Keratinocyte (primary cell): ENCODE measurements at regions not wholly inside any gene's neighbourhood (a gene's known extent, or its start where the extent isn't known, plus 50 kb on each side); places are given as distances from the start of the nearest gene placed in this dataset.

Experiments used
- DNase-seq: peaks from one replicate; pipeline ENCODE4 v3.0.0-alpha.2; 2011; ENCODE audit warnings: low read depth, missing footprints, low spot score
- FAIRE-seq: peaks from 2 replicates; lab custom pipeline; 2011; peaks lifted over from hg19 to GRCh38; lab: Jason Lieb, UNC
- H2AFZ ChIP-seq: 2 replicates; pipeline ENCODE4 v1.6.0; 2012; ENCODE audit warnings: low read length, control low read depth, inconsistent platforms; ENCODE audit not compliant: control insufficient read depth
- H3K27ac ChIP-seq: 2 replicates; pipeline ENCODE4 v1.5.1; 2011; ENCODE audit warnings: low read length; ENCODE audit not compliant: control insufficient read depth, insufficient read depth
- H3K27me3 ChIP-seq: 3 replicates; pipeline ENCODE4 v1.6.0; 2011; ENCODE audit warnings: low read length; ENCODE audit not compliant: control insufficient read depth, insufficient read depth; ENCODE audit errors: extremely low read depth
- H3K36me3 ChIP-seq, 2 experiments: 2 replicates in 1 of 2; 3 replicates in 1 of 2; pipeline ENCODE4 v1.5.1; 2011; ENCODE audit warnings: low read length in 2 of 2, mild to moderate bottlenecking in 1 of 2; ENCODE audit not compliant: control insufficient read depth in 2 of 2, insufficient read depth in 2 of 2; ENCODE audit errors: extremely low read depth in 1 of 2
- H3K4me1 ChIP-seq: 3 replicates; pipeline ENCODE4 v1.5.1; 2011; ENCODE audit warnings: low read length; ENCODE audit not compliant: control insufficient read depth, insufficient read depth; ENCODE audit errors: extremely low read depth
- H3K4me2 ChIP-seq: 3 replicates; pipeline ENCODE4 v1.6.0; 2011; ENCODE audit warnings: low read depth, low read length; ENCODE audit not compliant: control insufficient read depth, insufficient read depth; ENCODE audit errors: extremely low read depth
- H3K4me3 ChIP-seq, 3 experiments: fragments of 200-600 bp in 1 of 3; sonication (generic) in 1 of 3; 2 replicates in 2 of 3; 3 replicates in 1 of 3; pipeline ENCODE4 v1.5.1; 2011 to 2016; ENCODE audit warnings: low read length in 3 of 3, mild to moderate bottlenecking in 3 of 3, control low read depth in 2 of 3, inconsistent platforms in 1 of 3, low read depth in 1 of 3, mixed read lengths in 1 of 3, mixed run types in 1 of 3, moderate library complexity in 1 of 3; ENCODE audit not compliant: control insufficient read depth in 2 of 3, insufficient read depth in 2 of 3; ENCODE audit errors: extremely low read depth in 1 of 3
- H3K79me2 ChIP-seq: 2 replicates; pipeline ENCODE4 v1.6.0; 2012; ENCODE audit warnings: low read length; ENCODE audit not compliant: control insufficient read depth, insufficient read depth
- H3K9ac ChIP-seq: 3 replicates; pipeline ENCODE4 v1.6.0; 2011; ENCODE audit warnings: low read length; ENCODE audit not compliant: control insufficient read depth, insufficient read depth; ENCODE audit errors: extremely low read depth
- H3K9me1 ChIP-seq: 3 replicates; pipeline ENCODE4 v1.6.0; 2011; ENCODE audit warnings: low read length; ENCODE audit not compliant: control insufficient read depth, insufficient read depth; ENCODE audit errors: extremely low read depth
- H3K9me3 ChIP-seq: 2 replicates; pipeline ENCODE4 v1.5.1; 2012; ENCODE audit warnings: low read depth, low read length; ENCODE audit not compliant: control insufficient read depth
- H4K20me1 ChIP-seq: 3 replicates; pipeline ENCODE4 v1.6.0; 2011; ENCODE audit warnings: low read length; ENCODE audit not compliant: control insufficient read depth, insufficient read depth; ENCODE audit errors: extremely low read depth
- EZH2 ChIP-seq: IDR thresholded peaks from one replicate; pipeline ENCODE4 v1.6.1; 2012; ENCODE audit warnings: inconsistent platforms, mild to moderate bottlenecking, low read length, moderate library complexity
- dilution Hi-C: fragments of 300-500 bp; cut with MboI; formaldehyde crosslinking; loops from one replicate; pipeline ENCODE4 v1.7.0; 2020; ENCODE audit warnings: low sequenced_read_pairs; ENCODE audit not compliant: extremely low pct_ligation_motif_present
- TF ChIP-seq, protein P1 (sequence below), 3 experiments: IDR thresholded peaks in 1 of 3; conservative IDR thresholded peaks in 1 of 3; optimal IDR thresholded peaks in 1 of 3; 2 replicates in 2 of 3; 3 replicates in 1 of 3; pipeline versions ENCODE3 to v1.5.1; 2011; ENCODE audit warnings: low read length in 3 of 3, mild to moderate bottlenecking in 3 of 3, moderate library complexity in 2 of 3, control low read depth in 1 of 3, inconsistent platforms in 1 of 3; ENCODE audit not compliant: insufficient read depth in 2 of 3; ENCODE audit errors: extremely low read depth in 1 of 3

DNA sequence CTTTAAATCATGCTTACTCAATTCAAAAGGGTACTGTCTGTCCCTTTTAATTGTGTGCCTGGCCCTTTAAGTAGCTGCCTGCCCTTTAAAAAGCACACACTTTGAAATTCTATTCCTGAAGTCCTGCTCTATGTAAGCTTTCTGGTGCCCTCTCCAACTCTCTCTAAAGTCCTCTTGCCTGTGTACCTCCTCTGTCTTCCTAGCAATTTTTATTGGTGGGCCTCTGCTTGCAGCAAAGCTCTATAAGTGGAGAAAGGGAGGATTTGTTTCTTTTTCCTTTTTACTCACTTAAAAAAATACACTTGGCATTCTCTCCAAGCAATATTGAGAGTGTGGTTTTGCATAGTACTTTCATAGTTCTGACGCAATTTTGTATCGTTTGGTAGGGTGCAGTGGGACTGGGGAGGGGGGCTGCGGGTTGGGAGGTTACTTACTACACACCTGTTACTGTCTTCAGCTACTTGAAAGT, 135.4 kb downstream of the LMO4 start:
- FAIRE-seq: no peak
- dilution Hi-C loops: no loop called here
- Histone ChIP-seq H3K36me3 (no peaks in the 10 kb centered on the region), H3K27ac (no peak overlapping the region), H3K4me1 (no peaks in the 10 kb centered on the region), H3K79me2 (no peaks in the 10 kb centered on the region), H3K4me3 (no peak overlapping the region), H2AFZ (no peak overlapping the region), H3K4me2 (no peak overlapping the region), H3K9me1 (no peaks in the 10 kb centered on the region), H3K9ac (no peak overlapping the region), H3K27me3 (no peaks in the 10 kb centered on the region), H4K20me1 (no peaks in the 10 kb centered on the region), H3K9me3 (no peaks in the 10 kb centered on the region)
- TF ChIP-seq EZH2: no peak
- TF ChIP-seq, protein P1, sequence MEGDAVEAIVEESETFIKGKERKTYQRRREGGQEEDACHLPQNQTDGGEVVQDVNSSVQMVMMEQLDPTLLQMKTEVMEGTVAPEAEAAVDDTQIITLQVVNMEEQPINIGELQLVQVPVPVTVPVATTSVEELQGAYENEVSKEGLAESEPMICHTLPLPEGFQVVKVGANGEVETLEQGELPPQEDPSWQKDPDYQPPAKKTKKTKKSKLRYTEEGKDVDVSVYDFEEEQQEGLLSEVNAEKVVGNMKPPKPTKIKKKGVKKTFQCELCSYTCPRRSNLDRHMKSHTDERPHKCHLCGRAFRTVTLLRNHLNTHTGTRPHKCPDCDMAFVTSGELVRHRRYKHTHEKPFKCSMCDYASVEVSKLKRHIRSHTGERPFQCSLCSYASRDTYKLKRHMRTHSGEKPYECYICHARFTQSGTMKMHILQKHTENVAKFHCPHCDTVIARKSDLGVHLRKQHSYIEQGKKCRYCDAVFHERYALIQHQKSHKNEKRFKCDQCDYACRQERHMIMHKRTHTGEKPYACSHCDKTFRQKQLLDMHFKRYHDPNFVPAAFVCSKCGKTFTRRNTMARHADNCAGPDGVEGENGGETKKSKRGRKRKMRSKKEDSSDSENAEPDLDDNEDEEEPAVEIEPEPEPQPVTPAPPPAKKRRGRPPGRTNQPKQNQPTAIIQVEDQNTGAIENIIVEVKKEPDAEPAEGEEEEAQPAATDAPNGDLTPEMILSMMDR (optimal IDR thresholded peaks at IDR 0.05 in 1 of 3, IDR thresholded peaks at IDR 0.05 in 1 of 3, conservative IDR thresholded peaks at IDR 0.05 in 1 of 3; ENCODE audit: extremely low read depth in 1 of 3, insufficient read depth in 2 of 3, low read length in 3 of 3): no peak
- DNase-seq: no peak

DNA sequence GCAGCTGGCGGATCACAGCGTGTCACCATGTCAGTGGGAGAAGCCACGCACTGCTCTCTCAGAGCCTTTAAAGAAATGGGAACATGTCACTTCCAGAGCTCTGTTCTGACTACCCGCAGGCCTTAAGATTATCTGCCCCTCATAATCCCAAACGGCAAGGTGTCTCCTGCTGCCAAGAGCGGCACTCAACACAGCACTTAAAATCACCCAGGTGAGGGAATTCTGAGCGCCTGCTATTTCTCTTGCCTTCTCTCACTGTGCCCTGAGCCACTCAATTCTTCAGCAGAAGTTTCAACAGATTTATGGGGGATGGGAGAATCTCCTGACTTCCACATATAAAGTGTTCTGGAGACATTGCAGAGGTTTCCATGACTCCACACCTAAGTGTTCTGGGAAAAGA, 137.9 kb downstream of the LMO4 start:
- no peaks in the 10 kb centered on the region for H4K20me1 ChIP-seq
- DNase-seq: no peak
- no peak overlapping the region for H3K4me2 ChIP-seq
- H3K36me3 ChIP-seq: no peaks in the 10 kb centered on the region
- TF ChIP-seq, protein P1 (optimal IDR thresholded peaks at IDR 0.05 in 1 of 3, IDR thresholded peaks at IDR 0.05 in 1 of 3, conservative IDR thresholded peaks at IDR 0.05 in 1 of 3; ENCODE audit: extremely low read depth in 1 of 3, insufficient read depth in 2 of 3, low read length in 3 of 3): no peak
- TF ChIP-seq EZH2: no peak
- H3K4me3 ChIP-seq: no peak overlapping the region
- H3K79me2 ChIP-seq: no peaks in the 10 kb centered on the region
- H3K27ac ChIP-seq: no peak overlapping the region
- H3K9ac ChIP-seq: no peak overlapping the region
- H3K9me1 ChIP-seq: no peaks in the 10 kb centered on the region
- dilution Hi-C loops: no loop called here
- no peaks in the 10 kb centered on the region for H3K9me3 ChIP-seq
- no peak for FAIRE-seq
- no peak overlapping the region for H2AFZ ChIP-seq
- H3K4me1 ChIP-seq: no peaks in the 10 kb centered on the region
- H3K27me3 ChIP-seq: no peaks in the 10 kb centered on the region
